GM11168 (cell line): ENCODE measurements at regions not wholly inside any gene's neighbourhood (a gene's known extent, or its start where the extent isn't known, plus 50 kb on each side); places are given as distances from the start of the nearest gene placed in this dataset.
"Not testable (repeated sequence)": the region's sequence is repeated elsewhere in the genome, so short reads cannot be mapped to it uniquely, and the experiment has no call there.

Experiments used
- in situ Hi-C: fragments of 300-500 bp; cut with MboI; formaldehyde crosslinking; loops from one replicate; pipeline ENCODE4 v1.12.0; 2022; ENCODE audit warnings: low sequenced_read_pairs; ENCODE audit not compliant: unreplicated experiment

GRCh38 chr3:112739252-112739965 is 98.5 kb upstream of the CCDC80 start:
- in situ Hi-C loops = loop anchor here (5.0 to 10.0 kb wide), 2 partner anchors 95 to 238 kb away; partner anchors contain the start of genes CCDC80 and CD200R1

GRCh38 chr3:112738366-112738765 is 97.4 kb upstream of the CCDC80 start:
- in situ Hi-C loops = loop anchor here (5.0 to 10.0 kb wide), 2 partner anchors 94 to 239 kb away; partner anchors contain the start of genes CCDC80 and CD200R1

GRCh38 chr3:112736805-112737566 is 96.0 kb upstream of the CCDC80 start:
- in situ Hi-C loops = loop anchor here (5.0 to 10.0 kb wide), 2 partner anchors 92 to 240 kb away; partner anchors contain the start of genes CCDC80 and CD200R1

GRCh38 chr3:112736386-112736785 is 95.4 kb upstream of the CCDC80 start:
- in situ Hi-C loops = loop anchor here (5.0 to 10.0 kb wide), 2 partner anchors 92 to 241 kb away; partner anchors contain the start of genes CCDC80 and CD200R1

GRCh38 chr3:112735926-112736325 is 95.0 kb upstream of the CCDC80 start:
- in situ Hi-C loops = loop anchor here (5.0 to 10.0 kb wide), 2 partner anchors 91 to 241 kb away; partner anchors contain the start of genes CCDC80 and CD200R1

- in situ Hi-C loops = loop anchor here (5.0 to 10.0 kb wide), 2 partner anchors 90 to 242 kb away; partner anchors contain the start of genes CCDC80 and CD200R1
Observed at GRCh38 chr3:112734736-112735350, 93.9 kb upstream of the CCDC80 start.

- in situ Hi-C loops = loop anchor here (10.0 kb wide), 1 partner anchor 89 kb away; the partner anchor contains the start of gene CCDC80
Observed at GRCh38 chr3:112734171-112734570, 93.2 kb upstream of the CCDC80 start.

GRCh38 chr3:112730210-112730609 is 89.3 kb upstream of the CCDC80 start:
- in situ Hi-C loops = loop anchor here (10.0 kb wide), 1 partner anchor 85 kb away; the partner anchor contains the start of gene CCDC80

GRCh38 chr3:112721231-112721630 is 80.3 kb upstream of the CCDC80 start:
- in situ Hi-C loops = no loop called here

GRCh38 chr3:112718967-112719366 is 78.0 kb upstream of the CCDC80 start:
- in situ Hi-C loops = no loop called here

GRCh38 chr3:112718516-112718915 is 77.6 kb upstream of the CCDC80 start:
- in situ Hi-C loops = no loop called here

- in situ Hi-C loops = no loop called here
Observed at GRCh38 chr3:112709911-112710310, 69.0 kb upstream of the CCDC80 start.

- in situ Hi-C loops = no loop called here
Observed at GRCh38 chr3:112699436-112699978, 58.6 kb upstream of the CCDC80 start.

GRCh38 chr3:112698442-112698841 is 57.5 kb upstream of the CCDC80 start:
- in situ Hi-C loops = not testable (repeated sequence)

- in situ Hi-C loops = not testable (repeated sequence)
Observed at GRCh38 chr3:112696244-112696643, 55.3 kb upstream of the CCDC80 start.

GRCh38 chr3:112695377-112696108 is 54.6 kb upstream of the CCDC80 start:
- in situ Hi-C loops = not testable (repeated sequence)

- in situ Hi-C loops = not testable (repeated sequence)
Observed at GRCh38 chr3:112694906-112695305, 54.0 kb upstream of the CCDC80 start.

GRCh38 chr3:112693186-112693585 is 52.2 kb upstream of the CCDC80 start:
- in situ Hi-C loops = no loop called here
